Smooth muscle cell (in vitro differentiated cells): ENCODE measurements at regions not wholly inside any gene's neighbourhood (a gene's known extent, or its start where the extent isn't known, plus 50 kb on each side); places are given as distances from the start of the nearest gene placed in this dataset.
A peak's percentile ranks its signal among the peaks of the same experiment; 100 is the strongest.

Experiments
- DNase-seq: peaks from one replicate; lab custom pipeline; 2025; ENCODE audit not compliant: unreplicated experiment; lab: John Stamatoyannopoulos, UW
- H2AFZ ChIP-seq: fragments of 200-600 bp; sonication (generic); 2 replicates; pipeline ENCODE4 v1.6.0; 2016; ENCODE audit warnings: antibody characterized with exemption, low read depth, mild to moderate bottlenecking
- H3F3A ChIP-seq: fragments of 200-600 bp; sonication (generic); 2 replicates; pipeline ENCODE4 v1.6.0; 2017; ENCODE audit warnings: antibody characterized with exemption, low read depth
- H3K27ac ChIP-seq: fragments of 200-600 bp; sonication (generic); 2 replicates; pipeline ENCODE4 v1.5.1; 2016; ENCODE audit warnings: low read depth, mild to moderate bottlenecking
- H3K27me3 ChIP-seq: fragments of 200-600 bp; sonication (generic); 2 replicates; pipeline ENCODE4 v1.6.1; 2016; ENCODE audit warnings: low read depth, mild to moderate bottlenecking
- H3K36me3 ChIP-seq: fragments of 200-600 bp; sonication (generic); 2 replicates; pipeline ENCODE4 v1.5.1; 2016; ENCODE audit warnings: low read depth
- H3K4me1 ChIP-seq: fragments of 200-600 bp; sonication (generic); 2 replicates; pipeline ENCODE4 v1.5.1; 2016; ENCODE audit warnings: low read depth
- H3K4me2 ChIP-seq: fragments of 200-600 bp; sonication (generic); 2 replicates; pipeline ENCODE4 v1.6.0; 2016; ENCODE audit warnings: mild to moderate bottlenecking
- H3K4me3 ChIP-seq: fragments of 200-600 bp; sonication (generic); 2 replicates; pipeline ENCODE4 v1.5.1; 2016; ENCODE audit warnings: mild to moderate bottlenecking
- H3K79me2 ChIP-seq: fragments of 200-600 bp; sonication (generic); 2 replicates; pipeline ENCODE4 v1.6.0; 2016; ENCODE audit warnings: low read depth, mild to moderate bottlenecking
- H3K9ac ChIP-seq: fragments of 200-600 bp; sonication (generic); 2 replicates; pipeline ENCODE4 v1.6.0; 2016; ENCODE audit warnings: low read depth
- H3K9me3 ChIP-seq: fragments of 200-600 bp; sonication (generic); replicated peaks from 2 replicates; pipeline ENCODE4 v1.5.1; 2016; ENCODE audit warnings: low read depth
- H4K20me1 ChIP-seq: fragments of 200-600 bp; sonication (generic); 2 replicates; pipeline ENCODE4 v1.6.0; 2016; ENCODE audit warnings: low read depth
- WGBS: methylation state at CpG from one replicate; pipeline ENCODE4 v1.1.7; 2016; ENCODE audit warnings: low lambda C conversion rate; 5-methylcytosine and 5-hydroxymethylcytosine counted together
- TF ChIP-seq, protein P1 (sequence below): fragments of 200-600 bp; sonication (generic); IDR thresholded peaks from 2 replicates; pipeline ENCODE4 v1.5.1; 2017; ENCODE audit warnings: borderline replicate concordance, mild to moderate bottlenecking, antibody characterized with exemption; ENCODE audit not compliant: insufficient read depth, poor library complexity, severe bottlenecking

DNA sequence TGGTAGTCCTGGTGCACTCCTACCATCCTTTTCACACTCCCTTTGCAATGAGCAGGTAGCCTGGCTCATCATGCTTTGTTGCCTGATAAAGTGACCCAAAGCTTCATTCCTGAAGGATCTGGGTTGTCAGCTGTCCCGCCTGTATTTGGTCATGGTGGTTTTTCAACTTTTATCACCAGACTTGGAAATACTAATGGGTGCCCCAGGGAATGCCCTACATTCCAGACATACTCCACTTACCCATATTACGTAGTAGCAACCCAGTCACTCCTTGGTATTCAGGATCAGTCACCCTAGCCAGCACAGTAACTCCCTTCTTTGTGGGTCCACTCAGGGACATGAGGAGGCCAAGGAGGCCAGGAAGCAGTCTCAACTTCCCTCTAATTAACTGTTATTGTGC, 199.2 kb downstream of the MAFB start:
- Histone ChIP-seq H3K9ac (no peak overlapping the region), H3F3A (no peaks in the 10 kb centered on the region), H4K20me1 (no peaks in the 10 kb centered on the region), H3K4me1 (peaks cover 6% of the 10 kb centered on the region), H3K4me3 (no peak overlapping the region), H3K27ac (peak overlapping the region; percentile 65), H3K9me3 (no peaks in the 10 kb centered on the region), H3K27me3 (no peaks in the 10 kb centered on the region), H3K36me3 (no peaks in the 10 kb centered on the region), H3K4me2 (peak overlapping the region; percentile 39), H2AFZ (no peak overlapping the region), H3K79me2 (no peaks in the 10 kb centered on the region)
- TF ChIP-seq, protein P1, sequence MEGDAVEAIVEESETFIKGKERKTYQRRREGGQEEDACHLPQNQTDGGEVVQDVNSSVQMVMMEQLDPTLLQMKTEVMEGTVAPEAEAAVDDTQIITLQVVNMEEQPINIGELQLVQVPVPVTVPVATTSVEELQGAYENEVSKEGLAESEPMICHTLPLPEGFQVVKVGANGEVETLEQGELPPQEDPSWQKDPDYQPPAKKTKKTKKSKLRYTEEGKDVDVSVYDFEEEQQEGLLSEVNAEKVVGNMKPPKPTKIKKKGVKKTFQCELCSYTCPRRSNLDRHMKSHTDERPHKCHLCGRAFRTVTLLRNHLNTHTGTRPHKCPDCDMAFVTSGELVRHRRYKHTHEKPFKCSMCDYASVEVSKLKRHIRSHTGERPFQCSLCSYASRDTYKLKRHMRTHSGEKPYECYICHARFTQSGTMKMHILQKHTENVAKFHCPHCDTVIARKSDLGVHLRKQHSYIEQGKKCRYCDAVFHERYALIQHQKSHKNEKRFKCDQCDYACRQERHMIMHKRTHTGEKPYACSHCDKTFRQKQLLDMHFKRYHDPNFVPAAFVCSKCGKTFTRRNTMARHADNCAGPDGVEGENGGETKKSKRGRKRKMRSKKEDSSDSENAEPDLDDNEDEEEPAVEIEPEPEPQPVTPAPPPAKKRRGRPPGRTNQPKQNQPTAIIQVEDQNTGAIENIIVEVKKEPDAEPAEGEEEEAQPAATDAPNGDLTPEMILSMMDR: no peak
- 27% methylated on average over 2 of the region's 2 CpGs for WGBS
- DNase-seq: no peak

DNA sequence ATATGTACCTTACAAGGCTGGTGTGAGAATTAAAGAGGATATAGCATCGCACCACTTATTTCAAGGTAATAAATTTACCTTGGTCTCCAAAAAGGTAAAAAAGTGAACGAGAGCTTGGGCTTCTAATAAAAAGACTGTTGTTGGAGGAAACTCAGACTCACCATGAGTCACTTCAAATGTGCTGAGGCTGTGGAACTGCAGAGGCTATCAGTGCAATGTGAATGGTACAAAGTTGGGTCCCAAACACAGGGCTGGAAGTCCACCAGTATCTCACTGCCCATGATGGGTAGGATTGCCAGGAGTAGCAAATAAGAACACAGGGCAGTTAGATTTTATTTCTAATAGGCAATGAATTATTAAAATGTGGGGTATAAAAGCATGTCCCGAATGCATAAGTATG, 200.6 kb downstream of the MAFB start:
- H3F3A ChIP-seq: no peaks in the 10 kb centered on the region
- TF ChIP-seq, protein P1: no peak
- H3K36me3 ChIP-seq: no peaks in the 10 kb centered on the region
- H3K27me3 ChIP-seq: no peaks in the 10 kb centered on the region
- no peaks in the 10 kb centered on the region for H3K79me2 ChIP-seq
- H3K27ac ChIP-seq: no peak overlapping the region
- no peak overlapping the region for H3K4me2 ChIP-seq
- H3K4me3 ChIP-seq: no peak overlapping the region
- no peak overlapping the region for H2AFZ ChIP-seq
- H3K4me1 ChIP-seq: no peaks in the 10 kb centered on the region
- H4K20me1 ChIP-seq: no peaks in the 10 kb centered on the region
- 73% methylated on average over 3 of the region's 3 CpGs for WGBS
- H3K9ac ChIP-seq: no peak overlapping the region
- DNase-seq: no peak
- H3K9me3 ChIP-seq: no peaks in the 10 kb centered on the region

DNA sequence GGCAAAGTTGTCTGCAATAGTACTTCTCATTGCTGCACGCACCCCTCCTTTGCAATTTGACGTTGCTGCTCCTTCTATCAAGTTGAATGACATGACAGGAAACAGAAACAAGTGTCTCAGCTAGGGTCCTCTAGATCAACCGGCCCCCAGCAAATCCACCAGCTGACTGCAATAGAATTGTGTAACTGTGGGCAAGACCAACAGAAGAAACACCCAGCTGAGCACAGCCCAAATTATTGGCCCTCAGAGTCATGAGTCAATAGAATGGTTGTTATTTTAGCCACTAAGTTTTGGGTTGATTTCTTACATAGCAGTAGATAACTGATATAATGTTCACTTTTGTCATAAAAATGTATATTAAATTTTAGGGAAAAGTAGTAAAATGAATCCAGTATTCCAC, 202.7 kb downstream of the MAFB start:
- Histone ChIP-seq H3K4me2 (no peak overlapping the region), H4K20me1 (no peaks in the 10 kb centered on the region), H3K4me3 (no peak overlapping the region), H2AFZ (no peak overlapping the region), H3K4me1 (no peaks in the 10 kb centered on the region), H3K9me3 (no peaks in the 10 kb centered on the region), H3F3A (no peaks in the 10 kb centered on the region), H3K36me3 (no peaks in the 10 kb centered on the region), H3K27ac (no peak overlapping the region), H3K79me2 (no peaks in the 10 kb centered on the region), H3K9ac (no peak overlapping the region), H3K27me3 (no peaks in the 10 kb centered on the region)
- TF ChIP-seq, protein P1: no peak
- WGBS: 95% methylated on average over 3 of the region's 3 CpGs
- no peak for DNase-seq

DNA sequence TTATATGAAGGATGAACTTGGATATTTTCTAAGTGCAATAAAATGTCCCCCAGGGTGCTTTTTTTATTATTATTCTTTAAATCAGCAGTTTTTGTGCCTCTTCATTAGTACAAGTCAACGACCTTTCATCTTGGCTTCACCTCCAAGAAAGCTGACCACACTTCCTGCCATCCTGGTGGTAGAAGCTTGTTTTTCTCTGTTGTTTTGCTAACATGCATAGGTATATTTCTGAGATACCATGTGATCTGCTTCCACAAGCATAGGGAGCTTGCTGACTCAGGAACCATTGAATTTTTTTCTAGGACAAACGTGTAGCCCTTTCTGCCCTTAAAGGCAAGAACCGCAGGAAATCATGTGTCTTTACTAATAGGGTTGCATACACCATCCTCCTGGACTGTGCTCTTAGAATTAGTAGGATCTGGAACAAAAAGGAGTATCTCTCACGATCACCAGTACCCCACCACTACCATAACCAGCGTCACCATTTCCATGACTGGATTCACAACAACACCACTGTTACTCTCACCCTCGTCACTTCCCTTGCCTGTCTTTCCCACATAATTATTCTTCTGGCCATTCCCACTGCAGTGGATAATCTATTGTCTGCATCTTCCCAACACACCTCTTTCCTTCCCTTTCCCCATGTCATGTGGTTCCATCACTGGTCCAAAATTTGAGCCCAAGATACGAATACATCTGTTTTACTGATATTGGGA, 207.1 kb downstream of the MAFB start:
- no peak overlapping the region for H2AFZ ChIP-seq
- no peak overlapping the region for H3K4me3 ChIP-seq
- no peaks in the 10 kb centered on the region for H3K79me2 ChIP-seq
- no peak overlapping the region for H3K27ac ChIP-seq
- no peaks in the 10 kb centered on the region for H4K20me1 ChIP-seq
- H3K36me3 ChIP-seq: no peaks in the 10 kb centered on the region
- no peaks in the 10 kb centered on the region for H3K9me3 ChIP-seq
- H3K4me2 ChIP-seq: no peak overlapping the region
- H3K4me1 ChIP-seq: no peaks in the 10 kb centered on the region
- H3K27me3 ChIP-seq: no peaks in the 10 kb centered on the region
- no peak overlapping the region for H3K9ac ChIP-seq
- WGBS: 91% methylated on average over 7 of the region's 7 CpGs
- no peak for DNase-seq
- no peaks in the 10 kb centered on the region for H3F3A ChIP-seq
- TF ChIP-seq, protein P1: no peak
